GM23338 (cell line): ENCODE measurements at regions not wholly inside any gene's neighbourhood (a gene's known extent, or its start where the extent isn't known, plus 50 kb on each side); places are given as distances from the start of the nearest gene placed in this dataset.

ENCODE experiments used
- ATAC-seq: fragments of 200-7000 bp; cut with Tn5 transposase; 3 replicates; pipeline ENCODE4 v1.9.1; 2020
- DNase-seq: peaks from one replicate; pipeline ENCODE4 v3.0.0-alpha.2; 2015; ENCODE audit warnings: low spot score
- H2AFZ ChIP-seq: fragments of 200-600 bp; sonication (generic); 2 replicates; pipeline ENCODE4 v1.8.0; 2016; ENCODE audit warnings: antibody characterized with exemption, mild to moderate bottlenecking, moderate library complexity
- H3F3A ChIP-seq: fragments of 200-600 bp; sonication (generic); replicated peaks from 2 replicates; pipeline ENCODE4 v1.8.0; 2017; ENCODE audit warnings: antibody characterized with exemption, mixed run types, low read depth
- H3K27ac ChIP-seq: fragments of 200-600 bp; sonication (generic); 2 replicates; pipeline ENCODE4 v1.6.1; 2016; ENCODE audit warnings: low read depth
- H3K27me3 ChIP-seq: fragments of 200-600 bp; sonication (generic); 2 replicates; pipeline ENCODE4 v1.8.0; 2016; ENCODE audit warnings: mild to moderate bottlenecking, mixed run types, moderate library complexity; ENCODE audit not compliant: insufficient read depth
- H3K36me3 ChIP-seq: fragments of 200-600 bp; sonication (generic); 2 replicates; pipeline ENCODE4 v1.8.0; 2016; ENCODE audit warnings: mild to moderate bottlenecking; ENCODE audit not compliant: insufficient read depth
- H3K4me1 ChIP-seq: fragments of 200-600 bp; sonication (generic); 2 replicates; pipeline ENCODE4 v1.8.0; 2016; ENCODE audit warnings: mild to moderate bottlenecking, moderate library complexity; ENCODE audit not compliant: insufficient read depth
- H3K4me2 ChIP-seq: fragments of 200-600 bp; sonication (generic); 2 replicates; pipeline ENCODE4 v1.7.1; 2017; ENCODE audit warnings: mixed run types
- H3K4me3 ChIP-seq: fragments of 200-600 bp; sonication (generic); 2 replicates; pipeline ENCODE4 v1.6.1; 2016; ENCODE audit warnings: mixed run types
- H3K79me2 ChIP-seq: fragments of 200-600 bp; sonication (generic); replicated peaks from 2 replicates; pipeline ENCODE4 v1.8.0; 2017; ENCODE audit warnings: mild to moderate bottlenecking; ENCODE audit not compliant: insufficient read depth
- H3K9me2 ChIP-seq: fragments of 200-600 bp; sonication (generic); 2 replicates; pipeline ENCODE4 v1.8.0; 2017; ENCODE audit not compliant: insufficient read depth
- H4K20me1 ChIP-seq: fragments of 200-600 bp; sonication (generic); replicated peaks from 2 replicates; pipeline ENCODE4 v1.8.0; 2017; ENCODE audit warnings: mild to moderate bottlenecking; ENCODE audit not compliant: insufficient read depth
- H3K27ac Mint-ChIP-seq: 2 replicates; pipeline ENCODE4 v1.8.0; 2020; ENCODE audit warnings: inconsistent platforms, mild to moderate bottlenecking, moderate library complexity, mixed read lengths
- H3K27me3 Mint-ChIP-seq: 3 replicates; pipeline ENCODE4 v1.8.0; 2022; ENCODE audit warnings: low read depth, mild to moderate bottlenecking, moderate library complexity, mixed read lengths, inconsistent platforms; ENCODE audit not compliant: insufficient read depth, poor library complexity
- H3K36me3 Mint-ChIP-seq: 3 replicates; pipeline ENCODE4 v1.8.0; 2021; ENCODE audit warnings: low read depth, mild to moderate bottlenecking, inconsistent platforms, moderate library complexity, mixed read lengths
- H3K4me1 Mint-ChIP-seq: 3 replicates; pipeline ENCODE4 v1.8.0; 2020; ENCODE audit warnings: mild to moderate bottlenecking, inconsistent platforms, mixed read lengths
- H3K4me3 Mint-ChIP-seq: 3 replicates; pipeline ENCODE4 v1.8.0; 2021; ENCODE audit warnings: moderate library complexity, mild to moderate bottlenecking, inconsistent platforms, mixed read lengths
- H3K9me3 Mint-ChIP-seq: 3 replicates; pipeline ENCODE4 v1.8.0; 2020; ENCODE audit warnings: moderate library complexity, mild to moderate bottlenecking, inconsistent platforms, mixed read lengths
- CTCF ChIP-seq, 2 experiments: fragments of 200-600 bp in 1 of 2; sonication (generic) in 1 of 2; conservative IDR thresholded peaks; 2 replicates each; pipeline versions ENCODE4 v1.5.1 to v1.6.1; 2016 to 2017; ENCODE audit warnings: antibody characterized with exemption in 2 of 2, low read depth in 2 of 2, mild to moderate bottlenecking in 2 of 2, moderate library complexity in 1 of 2
- ETS1 ChIP-seq: IDR thresholded peaks from 2 replicates; pipeline ENCODE4 v1.6.1; 2016; ENCODE audit warnings: antibody characterized with exemption
- EZH2 ChIP-seq: fragments of 200-600 bp; sonication (generic); IDR thresholded peaks from one replicate; pipeline ENCODE4 v1.8.0; 2017; ENCODE audit warnings: antibody characterized with exemption, mild to moderate bottlenecking, low read depth; ENCODE audit not compliant: unreplicated experiment
- NANOG ChIP-seq: IDR thresholded peaks from 2 replicates; pipeline ENCODE4 v1.6.1; 2016; ENCODE audit warnings: antibody characterized with exemption, borderline replicate concordance
- POLR2AphosphoS5 ChIP-seq: IDR thresholded peaks from 2 replicates; pipeline ENCODE4 v1.6.1; 2016; ENCODE audit warnings: antibody characterized with exemption, low read depth
- REST ChIP-seq: IDR thresholded peaks from one replicate; pipeline ENCODE4 v1.6.1; 2018; ENCODE audit warnings: antibody characterized with exemption; ENCODE audit not compliant: unreplicated experiment
- STAT1 ChIP-seq: IDR thresholded peaks from one replicate; pipeline ENCODE4 v1.6.1; 2016; ENCODE audit warnings: antibody characterized with exemption; ENCODE audit not compliant: unreplicated experiment
- ZNF114 ChIP-seq: fragments of 250-450 bp; sonication (Bioruptor Pico); IDR thresholded peaks from 2 replicates; pipeline ENCODE4 v1.5.0; 2020; ENCODE audit warnings: mild to moderate bottlenecking, moderate library complexity
- ZNF331 ChIP-seq: fragments of 250-450 bp; sonication (Bioruptor Pico); IDR thresholded peaks from 2 replicates; pipeline ENCODE4 v1.5.0; 2020; ENCODE audit warnings: low read depth, mild to moderate bottlenecking, moderate library complexity
- ZNF462 ChIP-seq: fragments of 250-450 bp; sonication (Bioruptor Pico); IDR thresholded peaks from 2 replicates; pipeline ENCODE4 v1.5.0; 2020; ENCODE audit warnings: mild to moderate bottlenecking, moderate library complexity

GRCh38 chr15:35725353-35725752 lies 179.4 kb upstream of the DPH6 start (continued):
- TF ChIP-seq CTCF (conservative IDR thresholded peaks at IDR 0.05; ENCODE audit: low read depth in 2 of 2) (no peak), NANOG (no peak), STAT1 (no peak), REST (no peak), ZNF114 (CRISPR knock-in tag) (no peak), ETS1 (no peak)

GRCh38 chr15:35727627-35728026 lies 181.7 kb upstream of the DPH6 start:
- no peak overlapping the region for H3K4me3 Mint-ChIP-seq
- H3K27me3 Mint-ChIP-seq, result no peaks in the 10 kb centered on the region
- H3K4me1 Mint-ChIP-seq, result peaks cover 3% of the 10 kb centered on the region; the same call in 2 of the 3 replicates
- Histone ChIP-seq H4K20me1 (no peaks in the 10 kb centered on the region), H3K36me3 (no peaks in the 10 kb centered on the region), H3K27me3 (no peaks in the 10 kb centered on the region), H3K79me2 (no peaks in the 10 kb centered on the region), H2AFZ (no peak overlapping the region), H3K9me2 (no peaks in the 10 kb centered on the region; the same call in 1 of the 2 replicates), H3K4me2 (no peak overlapping the region), H3K27ac (no peak overlapping the region), H3K4me1 (no peaks in the 10 kb centered on the region), H3K4me3 (no peak overlapping the region), H3F3A (no peaks in the 10 kb centered on the region)
- no peaks in the 10 kb centered on the region for H3K9me3 Mint-ChIP-seq
- no peaks in the 10 kb centered on the region for H3K36me3 Mint-ChIP-seq
- DNase-seq (no peak), ATAC-seq (no peak)
- H3K27ac Mint-ChIP-seq, result peak overlapping the region; percentile 46; the same call in 1 of the 2 replicates
- TF ChIP-seq POLR2AphosphoS5, result no peak
- no peak for TF ChIP-seq EZH2
- TF ChIP-seq ZNF331 (CRISPR knock-in tag), result no peak
- no peak for TF ChIP-seq ZNF462 (CRISPR knock-in tag)
